CD8-positive, alpha-beta memory T cell (primary cell): ENCODE measurements at regions not wholly inside any gene's neighbourhood (a gene's known extent, or its start where the extent isn't known, plus 50 kb on each side); places are given as distances from the start of the nearest gene placed in this dataset.

Source experiments
- CTCF ChIA-PET: fragments of 350-600 bp; sonication (Branson Sonifier 250); formaldehyde crosslinking; loops from one replicate; lab custom pipeline; 2021; ENCODE audit warnings: antibody characterized with exemption; lab: Charles Lee
- POLR2A ChIA-PET: fragments of 350-600 bp; sonication (Branson Sonifier 250); formaldehyde crosslinking; loops from one replicate; lab custom pipeline; 2021; ENCODE audit warnings: antibody characterized with exemption; lab: Charles Lee
- DNase-seq, 5 donors: peaks; one replicate each; pipeline versions ENCODE4 v3.0.0 to v3.0.0-alpha.2; 2020 to 2022; ENCODE audit warnings: mixed read lengths in 1 of 5
- H3K27ac ChIP-seq: one replicate; pipeline ENCODE4 v1.7.0; 2013; ENCODE audit warnings: low read depth, mild to moderate bottlenecking, low read length, moderate library complexity
- H3K27me3 ChIP-seq: 2 replicates; pipeline ENCODE4 v1.7.0; 2013; ENCODE audit warnings: low read length, mild to moderate bottlenecking; ENCODE audit not compliant: insufficient read depth, poor library complexity, severe bottlenecking
- H3K36me3 ChIP-seq: 2 replicates; pipeline ENCODE4 v1.7.0; 2013; ENCODE audit warnings: mild to moderate bottlenecking, low read length, moderate library complexity; ENCODE audit not compliant: insufficient read depth
- H3K4me1 ChIP-seq: 2 replicates; pipeline ENCODE4 v1.7.0; 2013; ENCODE audit warnings: mild to moderate bottlenecking, low read length, moderate library complexity; ENCODE audit not compliant: insufficient read depth
- H3K4me3 ChIP-seq: 2 replicates; pipeline ENCODE4 v1.7.0; 2013; ENCODE audit warnings: mild to moderate bottlenecking, low read length
- H3K9me3 ChIP-seq: 2 replicates; pipeline ENCODE4 v1.7.0; 2013; ENCODE audit warnings: mild to moderate bottlenecking, low read length
- H3K27ac Mint-ChIP-seq, 8 donors: one replicate each; pipeline ENCODE4 v1.8.0; 2020 to 2021; ENCODE audit warnings: mixed read lengths in 8 of 8, mild to moderate bottlenecking in 6 of 8, inconsistent platforms in 3 of 8, moderate library complexity in 3 of 8
- H3K27me3 Mint-ChIP-seq, 2 donors: one replicate each; pipeline ENCODE4 v1.8.0; 2020 to 2021; ENCODE audit warnings: mixed read lengths in 2 of 2, mild to moderate bottlenecking in 1 of 2, moderate library complexity in 1 of 2
- H3K36me3 Mint-ChIP-seq, 3 donors: one replicate each; pipeline ENCODE4 v1.8.0; 2020 to 2021; ENCODE audit warnings: mixed read lengths in 3 of 3, inconsistent platforms in 1 of 3, mild to moderate bottlenecking in 1 of 3
- H3K4me1 Mint-ChIP-seq, 3 donors: one replicate each; pipeline ENCODE4 v1.8.0; 2020 to 2021; ENCODE audit warnings: mixed read lengths in 3 of 3, inconsistent platforms in 1 of 3, mild to moderate bottlenecking in 1 of 3
- H3K4me3 Mint-ChIP-seq, 7 donors: one replicate each; pipeline ENCODE4 v1.8.0; 2020 to 2021; ENCODE audit warnings: mixed read lengths in 7 of 7, mild to moderate bottlenecking in 6 of 7, moderate library complexity in 4 of 7, inconsistent platforms in 2 of 7
- H3K9me3 Mint-ChIP-seq, 5 donors: one replicate each; pipeline ENCODE4 v1.8.0; 2020 to 2022; ENCODE audit warnings: mixed read lengths in 5 of 5, mild to moderate bottlenecking in 3 of 5, moderate library complexity in 2 of 5, inconsistent platforms in 1 of 5

GRCh38 chr2:66661253-66662173, 226.6 kb downstream of the MEIS1 start:
- CTCF ChIA-PET: no interaction called here
- POLR2A ChIA-PET: no interaction called here
- Mint-ChIP-seq H3K36me3 (no peaks in the 10 kb centered on the region), H3K4me1 (no peaks in the 10 kb centered on the region), H3K9me3 (peaks cover 5 to 11% (median 6%) of the 10 kb centered on the region in 5 donors), H3K27me3 (no peaks in the 10 kb centered on the region), H3K27ac (no peak overlapping the region), H3K4me3 (no peak overlapping the region)
- Histone ChIP-seq H3K9me3 (no peaks in the 10 kb centered on the region), H3K27ac (no peak overlapping the region), H3K27me3 (no peaks in the 10 kb centered on the region), H3K36me3 (no peaks in the 10 kb centered on the region), H3K4me3 (no peak overlapping the region), H3K4me1 (no peaks in the 10 kb centered on the region)
- no peak for DNase-seq

- Mint-ChIP-seq H3K4me1 (no peaks in the 10 kb centered on the region), H3K4me3 (no peak overlapping the region), H3K27ac (no peak overlapping the region), H3K27me3 (no peaks in the 10 kb centered on the region), H3K36me3 (no peaks in the 10 kb centered on the region), H3K9me3 (peaks cover 0 to 6% (median 2%) of the 10 kb centered on the region in 5 donors)
- Histone ChIP-seq H3K36me3 (no peaks in the 10 kb centered on the region), H3K9me3 (no peaks in the 10 kb centered on the region), H3K27ac (no peak overlapping the region), H3K4me3 (no peak overlapping the region), H3K27me3 (no peaks in the 10 kb centered on the region), H3K4me1 (no peaks in the 10 kb centered on the region)
- POLR2A ChIA-PET: no interaction called here
- CTCF ChIA-PET: no interaction called here
- no peak for DNase-seq
These were observed 230.4 kb downstream of the MEIS1 start for GRCh38 chr2:66665124-66665984.

- no peak overlapping the region for H3K27ac ChIP-seq
- H3K4me3 ChIP-seq: no peak overlapping the region
- no peaks in the 10 kb centered on the region for H3K27me3 Mint-ChIP-seq
- H3K36me3 ChIP-seq: no peaks in the 10 kb centered on the region
- ChIA-PET POLR2A (no interaction called here), CTCF (no interaction called here)
- peaks cover 0 to 6% (median 1%) of the 10 kb centered on the region in 5 donors for H3K9me3 Mint-ChIP-seq
- H3K4me1 ChIP-seq: no peaks in the 10 kb centered on the region
- no peaks in the 10 kb centered on the region for H3K27me3 ChIP-seq
- no peaks in the 10 kb centered on the region for H3K4me1 Mint-ChIP-seq
- DNase-seq: no peak
- H3K27ac Mint-ChIP-seq: no peak overlapping the region
- no peaks in the 10 kb centered on the region for H3K9me3 ChIP-seq
- H3K4me3 Mint-ChIP-seq: no peak overlapping the region
- H3K36me3 Mint-ChIP-seq: no peaks in the 10 kb centered on the region
These were observed 232.4 kb downstream of the MEIS1 start for GRCh38 chr2:66667301-66667700.

- Mint-ChIP-seq H3K4me3 (no peak overlapping the region), H3K36me3 (no peaks in the 10 kb centered on the region), H3K27ac (no peak overlapping the region), H3K27me3 (no peaks in the 10 kb centered on the region), H3K9me3 (peaks cover 0 to 9% (median 2%) of the 10 kb centered on the region in 5 donors), H3K4me1 (no peaks in the 10 kb centered on the region)
- DNase-seq: no peak
- Histone ChIP-seq H3K4me1 (no peaks in the 10 kb centered on the region), H3K36me3 (no peaks in the 10 kb centered on the region), H3K9me3 (no peaks in the 10 kb centered on the region), H3K27ac (no peak overlapping the region), H3K4me3 (no peak overlapping the region), H3K27me3 (no peaks in the 10 kb centered on the region)
- POLR2A ChIA-PET: no interaction called here
- CTCF ChIA-PET: no interaction called here
These were observed 238.4 kb downstream of the MEIS1 start for GRCh38 chr2:66673286-66673685.

GRCh38 chr2:66674087-66674486, 239.2 kb downstream of the MEIS1 start:
- Mint-ChIP-seq H3K27ac (no peak overlapping the region), H3K9me3 (peaks cover 0 to 11% (median 2%) of the 10 kb centered on the region in 5 donors), H3K4me3 (no peak overlapping the region), H3K36me3 (no peaks in the 10 kb centered on the region), H3K4me1 (no peaks in the 10 kb centered on the region), H3K27me3 (no peaks in the 10 kb centered on the region)
- Histone ChIP-seq H3K9me3 (no peaks in the 10 kb centered on the region), H3K27ac (no peak overlapping the region), H3K27me3 (no peaks in the 10 kb centered on the region), H3K4me1 (no peaks in the 10 kb centered on the region), H3K4me3 (no peak overlapping the region), H3K36me3 (no peaks in the 10 kb centered on the region)
- CTCF ChIA-PET: no interaction called here
- no peak for DNase-seq
- POLR2A ChIA-PET: no interaction called here

GRCh38 chr2:66675591-66675990, 240.7 kb downstream of the MEIS1 start:
- ChIA-PET POLR2A (no interaction called here), CTCF (no interaction called here)
- no peaks in the 10 kb centered on the region for H3K36me3 Mint-ChIP-seq
- peaks cover 0 to 12% (median 2%) of the 10 kb centered on the region in 5 donors for H3K9me3 Mint-ChIP-seq
- no peak overlapping the region for H3K27ac Mint-ChIP-seq
- Histone ChIP-seq H3K27me3 (no peaks in the 10 kb centered on the region), H3K4me1 (no peaks in the 10 kb centered on the region), H3K9me3 (no peaks in the 10 kb centered on the region), H3K36me3 (no peaks in the 10 kb centered on the region), H3K4me3 (no peak overlapping the region), H3K27ac (no peak overlapping the region)
- no peaks in the 10 kb centered on the region for H3K27me3 Mint-ChIP-seq
- H3K4me1 Mint-ChIP-seq: no peaks in the 10 kb centered on the region
- no peak for DNase-seq
- H3K4me3 Mint-ChIP-seq: no peak overlapping the region

- Mint-ChIP-seq H3K4me3 (no peak overlapping the region), H3K36me3 (no peaks in the 10 kb centered on the region), H3K27me3 (no peaks in the 10 kb centered on the region), H3K27ac (no peak overlapping the region), H3K9me3 (peaks cover 0 to 16% (median 2%) of the 10 kb centered on the region in 5 donors), H3K4me1 (no peaks in the 10 kb centered on the region)
- Histone ChIP-seq H3K36me3 (no peaks in the 10 kb centered on the region), H3K4me3 (no peak overlapping the region), H3K27me3 (no peaks in the 10 kb centered on the region), H3K4me1 (no peaks in the 10 kb centered on the region), H3K27ac (no peak overlapping the region), H3K9me3 (no peaks in the 10 kb centered on the region)
- no peak for DNase-seq
- POLR2A ChIA-PET: no interaction called here
- CTCF ChIA-PET: no interaction called here
These were observed 244.5 kb downstream of the MEIS1 start for GRCh38 chr2:66679442-66679841.

- no peak overlapping the region for H3K27ac Mint-ChIP-seq
- no peaks in the 10 kb centered on the region for H3K27me3 Mint-ChIP-seq
- H3K9me3 Mint-ChIP-seq: peaks cover 0 to 16% (median 6%) of the 10 kb centered on the region in 5 donors
- Histone ChIP-seq H3K27me3 (no peaks in the 10 kb centered on the region), H3K9me3 (no peaks in the 10 kb centered on the region), H3K4me1 (no peaks in the 10 kb centered on the region), H3K36me3 (no peaks in the 10 kb centered on the region), H3K4me3 (no peak overlapping the region), H3K27ac (no peak overlapping the region)
- ChIA-PET CTCF (no interaction called here), POLR2A (no interaction called here)
- no peak overlapping the region for H3K4me3 Mint-ChIP-seq
- no peaks in the 10 kb centered on the region for H3K4me1 Mint-ChIP-seq
- no peaks in the 10 kb centered on the region for H3K36me3 Mint-ChIP-seq
- DNase-seq: no peak
These were observed 247.6 kb downstream of the MEIS1 start for GRCh38 chr2:66682476-66682875.
